ENCODE measurements at regions not wholly inside any gene's neighbourhood (a gene's known extent, or its start where the extent isn't known, plus 50 kb on each side); places are given as distances from the start of the nearest gene placed in this dataset.
"Not testable (repeated sequence)": the region's sequence is repeated elsewhere in the genome, so short reads cannot be mapped to it uniquely, and the experiment has no call there.

DNA sequence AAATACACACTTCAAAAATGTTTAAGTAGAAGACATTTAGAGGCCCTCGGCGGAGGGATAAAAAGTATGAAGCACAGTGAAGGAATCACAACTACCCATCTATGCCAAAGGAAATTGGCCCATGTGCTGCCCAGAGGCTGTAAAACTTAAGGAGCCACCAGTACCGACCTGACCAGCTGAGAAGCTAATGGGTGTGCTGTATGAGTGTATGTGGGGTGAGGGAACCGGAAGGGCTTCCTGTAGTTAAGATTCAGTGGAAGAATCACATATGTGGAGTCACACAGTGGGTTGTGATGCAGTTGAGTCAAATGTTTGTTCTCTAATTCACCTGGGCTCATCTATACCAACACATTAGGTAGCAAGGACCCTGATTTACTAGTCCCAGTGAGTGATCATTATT, 516.0 kb upstream of the IL12A start:
- no peak for DNase-seq (ENCODE audit: low read depth, low spot score)
- in situ Hi-C loops (cut with HindIII; ENCODE audit: low pct_unique_long_range_greater_than_20kb, low sequenced_read_pairs), result no loop called here

DNA sequence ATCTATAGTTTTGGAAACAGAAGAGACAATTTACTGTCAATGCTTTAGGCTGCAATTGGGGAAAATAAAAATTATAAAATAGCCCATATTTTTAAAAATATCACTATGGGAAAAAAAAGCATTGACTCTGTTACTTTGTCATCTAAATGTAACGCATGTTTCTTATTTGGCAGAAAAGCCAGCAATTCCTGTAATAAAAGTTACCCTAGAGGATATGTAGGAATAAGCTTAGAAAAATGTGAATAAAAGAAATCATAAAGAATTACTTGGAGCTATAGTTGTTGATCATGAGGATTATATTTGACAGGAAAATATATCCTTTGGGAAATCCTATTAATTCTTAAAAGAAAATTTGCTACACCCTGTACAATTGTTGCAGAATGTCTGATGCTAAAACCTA, 515.4 kb upstream of the IL12A start:
- no peak for DNase-seq (ENCODE audit: low read depth, low spot score)
- in situ Hi-C loops (cut with HindIII; ENCODE audit: low pct_unique_long_range_greater_than_20kb, low sequenced_read_pairs), result no loop called here

DNA sequence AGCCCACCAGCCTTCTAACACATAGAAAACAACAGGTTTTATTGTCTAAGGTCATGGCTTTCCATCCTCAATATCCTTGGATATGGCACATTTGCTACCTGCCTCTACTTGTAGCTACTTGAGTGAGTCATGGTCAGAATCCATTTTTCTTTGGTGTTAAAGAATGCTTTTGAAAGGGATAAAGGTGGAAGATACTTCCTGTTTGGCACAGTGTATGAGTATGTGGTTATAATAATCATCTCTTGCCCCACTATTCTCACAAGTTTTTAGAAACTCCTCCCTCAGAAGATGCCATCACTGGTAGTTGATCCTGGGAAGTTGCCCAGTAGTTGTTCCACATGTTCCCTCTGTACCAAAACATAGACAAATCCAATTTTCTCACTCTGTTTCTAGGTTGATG, 508.6 kb upstream of the IL12A start:
- in situ Hi-C loops (cut with HindIII; ENCODE audit: low pct_unique_long_range_greater_than_20kb, low sequenced_read_pairs), result no loop called here
- no peak for DNase-seq (ENCODE audit: low read depth, low spot score)

DNA sequence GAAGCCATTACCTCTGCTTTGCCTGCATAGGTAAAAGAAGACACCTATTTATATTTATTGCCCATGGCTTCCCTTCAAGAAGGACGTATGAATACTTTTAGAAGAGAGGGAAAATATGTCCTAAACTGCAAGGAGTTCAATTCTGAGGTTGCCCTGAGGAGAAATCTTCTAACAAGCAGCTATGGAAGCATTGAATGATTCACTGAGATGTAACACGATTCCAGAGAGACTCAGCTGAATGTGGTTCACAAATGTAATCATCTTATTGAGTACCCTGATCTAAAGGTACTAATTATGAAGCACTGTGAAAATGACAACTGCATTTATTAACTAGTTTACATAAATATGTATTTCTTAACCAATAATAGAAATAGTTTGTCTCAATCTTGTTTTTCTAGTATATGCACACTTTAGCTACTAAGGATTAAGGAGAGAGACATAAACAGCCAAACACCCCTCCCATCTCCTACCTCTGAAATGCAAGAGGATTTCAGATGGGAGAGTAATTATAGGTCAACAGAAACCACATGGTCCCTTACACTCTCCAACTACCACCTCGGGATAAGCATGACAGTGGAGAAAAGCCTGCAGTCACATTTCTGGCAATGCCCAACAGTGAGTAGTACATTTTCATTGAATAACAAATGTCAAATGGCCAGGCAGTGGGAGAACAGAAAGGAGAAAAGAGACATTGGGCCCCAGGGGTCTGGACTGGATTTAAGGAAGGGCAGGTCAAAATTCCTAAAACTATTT, 506.2 kb upstream of the IL12A start:
- in situ Hi-C loops (cut with HindIII; ENCODE audit: low pct_unique_long_range_greater_than_20kb, low sequenced_read_pairs), result no loop called here
- DNase-seq (ENCODE audit: low read depth, low spot score), result no peak

DNA sequence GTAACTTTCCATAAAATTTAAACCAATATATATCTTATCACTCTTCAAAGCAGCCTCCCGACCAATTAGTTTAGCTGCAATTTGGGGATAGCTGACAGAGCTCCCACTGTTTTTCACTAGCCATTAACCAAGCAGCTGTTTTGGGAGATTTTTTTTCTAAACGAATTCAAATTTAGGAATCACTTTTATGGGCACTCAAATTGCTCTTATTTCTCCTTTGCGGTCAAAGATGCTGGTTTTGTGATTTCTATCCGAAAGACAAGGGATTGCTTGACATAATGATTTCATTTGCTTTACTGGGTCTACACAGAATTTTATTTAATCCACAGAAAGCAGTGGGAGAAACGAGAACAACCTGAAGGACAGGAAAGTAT, 505.7 kb upstream of the IL12A start:
- DNase-seq (ENCODE audit: low read depth, low spot score), result no peak
- in situ Hi-C loops (cut with HindIII; ENCODE audit: low pct_unique_long_range_greater_than_20kb, low sequenced_read_pairs), result no loop called here

DNA sequence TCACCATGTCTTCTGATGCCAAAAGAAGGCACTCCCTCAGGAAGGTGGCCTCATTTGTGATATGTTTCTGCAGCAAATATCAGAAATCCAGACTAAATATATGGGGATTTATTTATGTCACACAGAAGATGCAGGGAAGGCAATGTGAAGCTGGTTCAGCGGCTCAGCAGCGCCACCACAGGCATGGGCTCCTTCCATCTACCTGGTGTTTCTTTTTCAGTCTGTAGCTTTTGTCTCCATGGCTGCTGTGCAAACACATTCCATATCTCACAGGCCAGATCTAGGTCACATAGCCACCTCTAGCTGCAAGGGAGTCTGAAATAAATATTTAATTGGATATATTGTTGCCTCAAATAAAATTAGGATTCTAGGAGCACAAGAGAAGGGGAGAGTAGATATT, 502.1 kb upstream of the IL12A start:
- in situ Hi-C loops (cut with HindIII; ENCODE audit: low pct_unique_long_range_greater_than_20kb, low sequenced_read_pairs), result no loop called here
- DNase-seq (ENCODE audit: low read depth, low spot score), result peak; percentile 44

DNA sequence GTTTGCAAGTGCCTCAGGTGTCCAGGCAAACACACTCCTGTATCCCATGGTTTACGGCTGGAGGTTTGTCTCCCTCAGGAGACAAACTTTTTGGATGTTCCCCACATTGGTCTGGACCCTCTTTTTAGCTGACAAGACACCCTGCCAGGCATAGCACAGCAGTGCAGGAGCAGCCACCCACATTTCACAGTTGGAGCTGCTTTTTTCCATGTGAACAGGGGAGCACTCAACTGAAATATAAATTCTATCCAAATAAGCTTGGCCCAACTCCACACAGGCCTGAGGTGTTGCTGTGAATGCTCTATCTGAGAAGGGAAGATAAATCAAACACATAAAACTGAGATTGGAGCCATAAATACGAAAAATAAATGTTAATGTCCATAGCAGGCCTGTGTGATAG, 501.3 kb upstream of the IL12A start:
- in situ Hi-C loops (cut with HindIII; ENCODE audit: low pct_unique_long_range_greater_than_20kb, low sequenced_read_pairs), result no loop called here
- DNase-seq (ENCODE audit: low read depth, low spot score), result no peak

DNA sequence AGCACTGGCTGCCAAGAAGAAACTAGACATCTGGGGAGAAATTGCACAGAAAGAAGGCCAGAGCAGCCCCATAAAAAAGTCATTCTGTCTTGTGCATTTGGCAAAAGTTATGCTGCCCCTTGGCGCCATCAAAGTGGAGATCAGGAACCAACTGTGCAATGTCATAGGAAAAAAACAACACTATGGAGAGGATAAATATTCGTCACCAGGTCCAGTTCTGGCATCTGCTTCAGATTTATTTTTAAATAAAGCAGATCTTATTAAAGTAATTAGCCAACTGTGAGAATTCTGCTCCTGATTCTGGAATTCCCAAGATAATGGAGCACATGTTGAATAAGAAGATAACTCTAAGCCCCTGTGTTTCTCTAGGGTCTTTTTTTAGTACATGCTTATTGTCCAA, 500.0 kb upstream of the IL12A start:
- in situ Hi-C loops (cut with HindIII; ENCODE audit: low pct_unique_long_range_greater_than_20kb, low sequenced_read_pairs), result no loop called here
- no peak for DNase-seq (ENCODE audit: low read depth, low spot score)

DNA sequence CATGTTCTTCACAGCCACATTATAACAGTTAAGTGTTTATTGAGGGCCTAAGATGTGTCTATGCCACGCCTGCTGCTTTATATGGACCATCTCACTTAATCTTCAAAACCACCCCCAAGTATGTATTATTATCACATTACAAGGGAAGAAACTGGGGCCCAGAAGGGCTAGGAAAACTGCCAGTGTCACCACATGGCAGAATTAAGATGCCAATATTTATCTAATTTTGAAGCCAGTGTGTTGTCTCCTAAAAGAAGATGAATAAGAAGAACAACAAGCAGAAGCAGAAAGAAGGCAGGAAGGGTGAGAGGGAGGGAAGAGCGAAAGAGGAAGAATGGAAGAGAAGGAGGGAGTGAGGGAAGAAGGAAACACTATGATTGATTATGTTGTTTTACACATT, 491.3 kb upstream of the IL12A start:
- no peak for DNase-seq (ENCODE audit: low read depth, low spot score)
- in situ Hi-C loops (cut with HindIII; ENCODE audit: low pct_unique_long_range_greater_than_20kb, low sequenced_read_pairs), result no loop called here

DNA sequence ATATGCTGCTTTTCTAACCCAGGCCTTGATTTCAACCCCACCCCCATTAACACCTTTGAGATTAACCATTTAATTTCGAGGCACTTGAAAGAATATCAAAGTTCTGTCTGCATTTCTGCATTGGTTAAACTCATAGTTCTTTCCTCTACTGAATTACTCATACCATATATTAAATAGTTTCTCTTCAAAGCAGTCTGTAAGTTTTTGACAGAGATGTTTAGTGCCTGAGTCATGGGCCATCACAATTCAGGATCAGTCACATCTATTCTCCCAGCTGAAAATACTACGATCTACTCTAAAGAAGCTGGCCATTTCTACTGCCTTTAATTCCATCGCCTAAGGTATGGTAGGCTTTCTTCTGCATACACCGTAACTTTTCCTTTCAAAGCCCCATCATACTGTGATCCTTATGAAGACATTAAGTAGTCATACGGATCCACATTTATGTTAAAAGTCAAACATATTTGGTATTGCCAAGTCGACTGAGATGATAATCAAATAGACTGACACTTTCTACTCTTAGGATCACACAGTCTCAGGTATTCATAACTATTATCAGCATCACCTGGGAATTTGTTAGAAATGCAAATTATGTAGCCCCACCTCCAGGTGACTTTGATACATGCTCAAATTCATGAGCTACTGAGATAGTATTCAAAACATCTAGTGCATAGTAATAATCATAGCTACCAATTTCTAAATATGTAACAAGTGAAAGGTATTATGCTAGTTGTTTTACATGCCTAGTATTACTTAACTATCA, 489.4 kb upstream of the IL12A start:
- in situ Hi-C loops (cut with HindIII; ENCODE audit: low pct_unique_long_range_greater_than_20kb, low sequenced_read_pairs), result no loop called here
- DNase-seq (ENCODE audit: low read depth, low spot score), result no peak

DNA sequence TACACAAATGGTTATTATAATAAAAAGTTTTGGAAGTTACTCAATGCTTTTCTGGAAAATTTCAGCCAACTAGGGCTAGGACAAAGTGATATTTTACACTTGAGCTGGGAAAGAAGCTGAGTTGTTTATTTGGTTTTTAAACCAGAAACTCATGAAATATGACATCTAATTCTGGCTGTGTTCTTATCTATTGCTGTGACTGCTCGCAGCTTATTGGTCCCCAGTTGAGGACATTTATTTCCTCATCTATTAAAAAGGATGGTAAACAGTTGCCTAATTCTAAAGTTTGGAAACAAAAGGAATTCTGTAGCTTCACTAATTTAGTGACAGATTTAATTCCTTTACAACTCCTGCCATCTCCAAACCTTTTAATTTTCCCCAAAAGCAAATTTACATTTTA, 487.6 kb upstream of the IL12A start:
- DNase-seq (ENCODE audit: low read depth, low spot score), result no peak
- in situ Hi-C loops (cut with HindIII; ENCODE audit: low pct_unique_long_range_greater_than_20kb, low sequenced_read_pairs), result no loop called here

DNA sequence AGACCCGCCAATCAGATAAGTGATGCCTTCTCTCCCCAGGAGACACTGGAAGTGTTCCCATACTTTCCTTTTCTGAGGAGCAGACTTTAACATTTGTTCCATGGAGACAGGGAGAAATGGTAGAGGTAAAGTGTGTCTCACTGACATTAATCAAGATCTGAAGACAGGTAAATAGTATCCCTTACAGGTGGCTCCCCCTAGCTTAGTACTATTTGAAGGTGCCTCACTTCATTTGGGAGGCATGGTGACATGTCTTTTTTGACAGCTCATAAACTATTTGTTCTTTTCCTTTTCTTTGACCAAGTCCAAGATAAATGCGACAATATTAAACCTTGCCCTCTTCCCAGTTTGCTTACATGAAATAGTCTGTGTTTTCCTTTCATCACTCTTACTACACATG, 485.6 kb upstream of the IL12A start:
- DNase-seq (ENCODE audit: low read depth, low spot score), result no peak
- in situ Hi-C loops (cut with HindIII; ENCODE audit: low pct_unique_long_range_greater_than_20kb, low sequenced_read_pairs), result no loop called here

DNA sequence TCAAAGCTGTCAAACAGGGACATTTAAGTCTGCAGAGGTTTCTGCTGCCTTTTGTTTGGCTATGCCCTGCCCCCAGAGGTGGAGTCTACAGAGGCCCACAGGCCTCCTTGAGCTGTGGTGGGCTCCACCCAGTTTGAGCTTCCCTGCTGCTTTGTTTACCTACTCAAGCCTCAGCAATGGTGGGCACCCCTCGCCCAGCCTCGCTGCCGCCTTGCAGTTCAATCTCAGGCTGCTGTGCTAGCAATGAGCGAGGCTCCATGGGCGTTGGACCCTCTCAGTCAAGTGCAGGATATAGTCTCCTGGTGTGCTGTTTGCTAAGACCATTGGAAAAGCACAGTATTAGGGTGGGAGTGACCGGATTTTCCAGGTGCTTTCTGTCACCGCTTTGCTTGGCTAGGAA, 477.6 kb upstream of the IL12A start:
- in situ Hi-C loops (cut with HindIII; ENCODE audit: low pct_unique_long_range_greater_than_20kb, low sequenced_read_pairs); DNase-seq (ENCODE audit: low read depth, low spot score): not testable (repeated sequence)

DNA sequence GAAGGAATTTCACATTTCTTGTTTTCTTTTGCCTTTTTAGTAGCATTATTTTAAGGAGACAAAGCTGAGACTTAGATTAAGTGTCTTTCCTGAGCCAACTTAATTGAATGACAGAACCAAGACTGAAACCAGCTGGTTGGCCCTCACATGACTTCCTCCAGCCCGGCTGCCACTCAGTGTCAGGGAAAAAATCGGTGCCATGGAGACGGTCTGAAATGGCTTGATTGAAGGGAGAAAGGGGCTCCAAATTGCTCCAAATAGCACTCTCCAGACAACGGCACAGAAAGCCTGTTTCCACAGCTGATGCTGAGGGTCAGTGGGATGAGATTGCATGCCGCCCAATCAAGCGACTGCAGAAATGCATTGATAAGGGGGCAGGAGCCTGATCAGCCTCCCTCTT, 475.2 kb upstream of the IL12A start:
- in situ Hi-C loops (cut with HindIII; ENCODE audit: low pct_unique_long_range_greater_than_20kb, low sequenced_read_pairs), result no loop called here
- no peak for DNase-seq (ENCODE audit: low read depth, low spot score)

DNA sequence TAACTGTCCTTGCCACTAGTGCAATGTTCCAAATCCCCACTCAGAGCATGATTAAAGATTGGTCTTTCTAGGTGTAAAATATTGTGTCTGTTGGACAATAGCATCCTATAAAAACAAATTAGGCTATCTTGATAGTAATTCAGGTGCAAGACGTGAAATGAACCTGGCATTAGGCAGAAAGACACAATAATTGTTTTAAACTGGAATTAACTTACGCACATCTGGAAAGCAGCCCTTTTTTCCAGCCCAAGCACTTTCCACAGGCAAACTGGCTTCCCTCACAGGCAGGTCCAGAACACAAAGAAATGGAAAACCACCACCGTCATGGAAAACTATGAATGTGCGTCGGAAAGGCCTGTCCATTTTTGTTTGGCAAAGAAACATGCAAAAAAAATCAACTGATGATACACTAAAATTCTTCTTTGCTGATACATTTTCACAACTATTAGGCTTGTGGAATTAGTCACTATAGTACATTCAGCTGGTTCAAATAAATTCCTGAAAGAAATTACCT, 474.7 kb upstream of the IL12A start:
- no peak for DNase-seq (ENCODE audit: low read depth, low spot score)
- in situ Hi-C loops (cut with HindIII; ENCODE audit: low pct_unique_long_range_greater_than_20kb, low sequenced_read_pairs), result no loop called here

DNA sequence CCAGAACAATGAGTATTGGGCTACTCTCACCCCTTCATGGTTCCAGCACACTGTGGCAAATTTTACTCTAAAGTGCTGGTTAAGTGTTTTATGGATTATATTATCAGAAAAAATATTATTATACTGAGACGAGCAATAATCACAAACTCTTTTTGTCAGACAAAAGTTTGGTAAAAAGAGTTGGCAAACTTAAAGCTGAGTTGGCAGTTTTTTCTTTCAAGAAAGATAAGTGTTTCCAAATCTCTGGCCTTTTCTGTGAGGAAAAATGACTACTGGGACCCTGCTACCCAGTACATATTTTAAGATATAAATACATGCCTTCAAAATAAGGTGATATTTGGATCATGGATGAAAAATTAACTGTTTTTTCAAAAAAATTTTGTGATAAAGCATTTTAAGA, 471.5 kb upstream of the IL12A start:
- in situ Hi-C loops (cut with HindIII; ENCODE audit: low pct_unique_long_range_greater_than_20kb, low sequenced_read_pairs), result no loop called here
- no peak for DNase-seq (ENCODE audit: low read depth, low spot score)

DNA sequence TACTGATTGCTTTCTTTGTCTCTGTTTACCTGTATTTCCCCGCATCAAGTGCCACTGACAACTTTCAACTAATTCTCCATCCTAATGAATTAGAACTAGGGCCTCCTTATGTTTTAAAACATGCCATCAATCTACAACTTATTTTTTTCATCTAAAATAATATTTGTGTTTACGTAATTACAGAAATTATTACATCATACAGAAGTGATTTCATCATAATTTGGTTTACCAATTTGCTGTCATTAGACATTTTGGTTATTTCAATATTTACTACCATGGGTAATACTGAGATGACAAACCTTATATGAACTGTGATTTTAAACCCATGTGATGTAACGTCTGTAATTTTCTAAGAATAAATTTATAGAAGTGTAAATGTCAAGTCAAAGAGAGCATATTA, 468.0 kb upstream of the IL12A start:
- in situ Hi-C loops (cut with HindIII; ENCODE audit: low pct_unique_long_range_greater_than_20kb, low sequenced_read_pairs), result no loop called here
- DNase-seq (ENCODE audit: low read depth, low spot score), result no peak

DNA sequence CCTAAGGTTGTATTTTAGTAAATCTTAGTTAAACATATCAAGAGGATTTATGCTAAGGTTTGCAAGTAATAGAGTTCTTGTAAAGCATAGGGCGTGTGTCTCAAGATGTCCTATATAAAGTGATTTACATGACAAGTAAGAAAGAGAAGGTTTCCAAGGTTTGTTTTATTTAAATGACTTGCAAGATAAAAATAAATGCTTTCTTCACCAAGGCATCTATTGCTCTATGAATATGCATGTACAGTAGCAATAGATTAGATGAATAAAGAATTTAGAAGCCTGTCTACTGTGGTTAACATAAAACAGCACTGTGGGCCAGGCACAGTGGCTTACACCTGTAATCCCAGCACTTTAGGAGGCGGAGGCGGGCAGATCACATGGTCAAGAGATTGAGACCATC, 466.4 kb upstream of the IL12A start:
- DNase-seq (ENCODE audit: low read depth, low spot score), result no peak
- in situ Hi-C loops (cut with HindIII; ENCODE audit: low pct_unique_long_range_greater_than_20kb, low sequenced_read_pairs), result no loop called here

DNA sequence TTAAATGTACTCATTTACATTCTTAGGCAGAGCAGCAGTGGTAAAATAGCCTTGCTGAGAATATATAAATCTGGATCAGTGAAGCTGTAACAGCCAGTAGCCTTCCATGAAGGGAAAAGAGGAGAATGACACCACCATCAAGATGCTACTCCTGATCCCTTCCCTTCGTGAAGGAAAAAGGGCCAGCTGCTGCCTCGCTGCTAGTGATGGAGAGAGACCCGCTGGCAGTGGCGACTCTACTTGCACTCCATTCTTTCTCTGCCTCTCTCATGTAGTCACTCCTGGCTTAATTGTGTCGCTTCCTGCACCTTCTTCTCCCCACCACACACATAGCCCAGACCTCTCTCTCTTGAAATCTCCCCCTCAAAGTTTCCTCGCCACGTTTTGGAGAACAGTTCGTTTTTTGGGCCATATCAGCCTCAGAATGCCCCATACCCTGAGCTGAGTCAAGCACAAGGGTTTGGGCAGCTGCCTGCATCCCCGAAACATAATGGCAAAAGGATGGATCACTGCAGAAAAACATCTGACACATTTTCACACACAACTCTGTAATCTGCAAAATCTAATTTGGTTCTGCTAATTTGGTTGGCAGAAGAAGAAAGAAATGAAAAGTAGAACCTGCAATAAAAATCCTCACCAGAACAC, 460.3 kb upstream of the IL12A start:
- in situ Hi-C loops (cut with HindIII; ENCODE audit: low pct_unique_long_range_greater_than_20kb, low sequenced_read_pairs), result no loop called here
- DNase-seq (ENCODE audit: low read depth, low spot score), result no peak

Data from SK-MEL-5 (cell line).